SH-SY5Y (cell line): ENCODE measurements at regions not wholly inside any gene's neighbourhood (a gene's known extent, or its start where the extent isn't known, plus 50 kb on each side); places are given as distances from the start of the nearest gene placed in this dataset.

Experiments used
- GATA2 ChIP-seq: IDR thresholded peaks from 2 replicates; pipeline ENCODE4 v1.6.1; 2011; ENCODE audit warnings: mild to moderate bottlenecking, low read depth, low read length
- GATA3 ChIP-seq: IDR thresholded peaks from 2 replicates; pipeline ENCODE4 v1.6.1; 2011; ENCODE audit warnings: low read depth, mild to moderate bottlenecking, low read length, moderate library complexity

DNA sequence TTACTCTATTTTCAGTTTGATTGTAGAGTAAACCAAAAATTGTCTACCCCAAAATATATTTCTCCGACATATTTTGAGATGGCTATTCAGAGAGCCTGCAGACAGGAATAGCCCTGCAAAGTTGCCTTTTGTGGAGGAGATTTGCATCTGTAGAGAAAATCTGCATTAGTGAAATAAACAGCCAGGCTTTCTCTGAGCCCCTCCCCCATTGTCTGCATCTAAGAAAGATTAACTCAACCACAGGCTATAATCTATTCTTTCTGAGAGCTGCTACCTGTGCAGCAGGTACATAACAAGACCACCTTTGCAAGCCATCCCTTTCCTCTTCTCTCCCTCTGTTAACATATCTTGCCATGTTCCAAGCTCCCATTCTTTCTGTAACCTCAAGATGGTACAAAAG, 1034.2 kb downstream of the SORCS3 start:
- TF ChIP-seq GATA2 (no peak), GATA3 (no peak)

DNA sequence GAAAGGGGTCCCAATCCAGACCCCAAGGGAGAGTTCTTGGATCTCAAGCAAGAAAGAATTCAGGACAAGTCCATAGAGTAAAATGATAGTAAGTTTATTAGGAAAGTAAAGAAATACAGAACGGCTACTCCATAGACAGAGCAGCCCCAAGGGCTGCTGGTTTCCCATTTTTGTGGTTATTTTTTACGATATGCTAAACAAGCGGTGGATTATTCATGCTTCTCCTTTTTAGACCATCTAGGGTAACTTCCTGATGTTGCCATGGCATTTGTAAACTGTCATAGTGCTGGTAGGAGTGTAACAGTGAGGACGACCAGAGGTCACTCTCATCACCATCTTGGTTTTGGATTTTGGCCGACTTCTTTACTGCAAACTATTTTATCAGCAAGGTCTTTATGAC, 1033.4 kb downstream of the SORCS3 start:
- TF ChIP-seq GATA2 (no peak), GATA3 (no peak)

DNA sequence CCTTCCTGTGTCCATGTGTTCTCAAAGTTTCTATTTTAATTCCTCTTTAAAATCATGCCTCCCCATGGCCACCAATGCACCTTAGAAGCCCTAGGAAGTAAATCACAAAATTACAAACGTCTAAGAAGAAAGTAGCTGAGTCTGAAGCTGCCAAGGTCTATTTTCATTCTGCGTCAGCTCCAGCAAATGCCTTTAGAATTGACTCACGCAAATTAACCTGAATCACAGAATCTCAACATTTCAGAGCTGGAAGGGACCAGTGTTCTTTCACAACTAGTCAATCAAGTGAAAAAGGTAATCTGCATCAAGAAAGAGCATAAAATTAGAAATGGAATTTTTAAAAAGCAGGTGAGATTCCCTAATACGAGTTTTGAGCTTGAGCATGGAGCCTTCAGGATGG, 1017.6 kb downstream of the SORCS3 start:
- TF ChIP-seq GATA3 (no peak), GATA2 (no peak)

DNA sequence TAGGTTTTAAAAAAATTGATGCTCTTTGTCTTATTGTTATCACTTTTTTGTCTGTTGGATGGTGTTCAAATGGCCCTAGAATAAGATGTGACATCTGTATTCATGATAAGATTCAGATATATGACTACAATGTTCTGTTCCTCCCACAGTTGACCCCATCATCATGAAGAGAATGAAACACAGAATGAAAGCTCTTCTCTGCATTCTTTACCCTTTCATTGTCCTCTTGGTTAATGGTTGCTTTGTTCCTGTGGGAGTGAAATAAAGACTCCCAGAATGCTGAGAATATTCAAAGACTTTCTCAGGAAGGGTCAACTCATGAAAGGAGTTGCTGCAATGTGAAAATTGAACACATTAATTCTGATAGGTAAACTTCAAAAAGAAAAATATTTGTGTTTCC, 1015.8 kb downstream of the SORCS3 start:
- TF ChIP-seq GATA2, result no peak
- no peak for TF ChIP-seq GATA3

DNA sequence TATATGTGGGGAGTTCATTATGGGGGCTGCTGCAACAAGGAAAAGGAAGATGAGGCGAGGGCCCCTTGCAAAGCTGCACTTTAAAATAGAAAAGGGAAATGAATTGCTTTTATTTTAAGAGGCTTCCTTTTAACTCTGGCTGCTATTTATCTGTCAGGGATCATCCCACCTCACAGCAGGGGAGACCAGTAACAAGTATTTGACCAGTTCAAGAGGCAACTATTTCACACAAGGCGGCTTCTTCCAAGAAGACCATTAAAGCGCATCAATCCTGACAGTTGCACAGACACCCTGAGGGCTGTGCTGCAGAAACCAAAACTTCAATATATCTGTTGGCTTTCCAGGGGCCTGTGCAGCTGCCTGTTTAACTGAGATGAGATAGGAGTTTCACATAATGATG, 1009.2 kb downstream of the SORCS3 start:
- TF ChIP-seq GATA3, result no peak
- no peak for TF ChIP-seq GATA2

DNA sequence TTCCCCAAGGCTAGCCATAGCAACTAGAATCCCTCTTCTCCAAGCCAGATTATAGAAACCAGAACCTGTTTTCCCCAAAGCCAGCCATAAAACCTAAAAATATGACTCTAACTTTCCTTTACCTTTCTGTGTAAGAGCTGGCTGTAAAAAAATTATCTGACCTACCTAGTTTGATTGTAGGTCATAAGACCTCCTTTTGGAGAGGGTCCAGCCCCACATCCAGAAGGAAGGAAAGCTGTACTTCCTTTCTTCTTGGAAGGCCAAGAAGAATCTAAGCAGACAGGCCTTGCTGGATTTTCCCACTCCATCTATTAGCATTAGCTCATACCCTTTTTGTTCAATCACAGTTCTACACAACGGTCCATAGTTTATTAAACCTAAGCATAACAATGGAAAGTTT, 1006.3 kb downstream of the SORCS3 start:
- no peak for TF ChIP-seq GATA3
- no peak for TF ChIP-seq GATA2

DNA sequence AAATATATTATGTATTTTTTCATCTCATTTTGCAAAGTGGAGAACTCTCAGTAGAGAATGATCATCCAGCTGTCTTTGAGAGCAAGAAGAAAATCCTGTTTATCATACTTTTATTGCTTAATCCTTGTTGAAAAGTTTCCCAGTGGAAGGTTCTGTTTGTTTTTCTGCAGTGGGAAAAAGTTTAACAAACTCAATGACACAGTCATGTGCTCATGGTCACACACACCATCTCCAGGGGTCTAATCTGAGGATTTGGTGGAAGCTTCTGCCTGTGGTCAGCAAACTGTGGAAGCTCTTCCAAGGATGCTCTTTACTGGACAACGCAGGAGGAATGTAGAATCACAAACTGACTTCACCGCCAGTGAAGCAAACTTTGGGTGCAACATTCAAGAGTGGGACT, 1003.9 kb downstream of the SORCS3 start:
- TF ChIP-seq GATA3, result no peak
- TF ChIP-seq GATA2, result no peak

DNA sequence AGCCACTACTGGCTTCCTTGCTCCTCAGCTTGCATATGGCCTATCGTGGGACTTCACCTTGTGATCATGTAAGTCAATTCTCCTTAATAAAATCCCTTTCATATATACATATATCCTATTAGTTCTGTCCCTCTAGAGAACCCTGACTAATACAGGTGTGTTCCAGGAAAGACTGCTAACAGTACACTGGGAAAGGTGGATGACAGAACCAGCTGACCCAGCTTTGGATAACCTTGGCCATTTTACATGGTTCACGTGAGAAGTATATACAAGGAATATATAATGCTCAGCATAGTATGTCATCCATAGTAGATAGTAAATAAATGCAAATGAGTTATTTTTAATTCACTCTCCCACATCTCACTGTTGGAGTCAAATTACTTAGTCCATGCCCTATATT, 1003.5 kb downstream of the SORCS3 start:
- TF ChIP-seq GATA3 (no peak), GATA2 (no peak)

DNA sequence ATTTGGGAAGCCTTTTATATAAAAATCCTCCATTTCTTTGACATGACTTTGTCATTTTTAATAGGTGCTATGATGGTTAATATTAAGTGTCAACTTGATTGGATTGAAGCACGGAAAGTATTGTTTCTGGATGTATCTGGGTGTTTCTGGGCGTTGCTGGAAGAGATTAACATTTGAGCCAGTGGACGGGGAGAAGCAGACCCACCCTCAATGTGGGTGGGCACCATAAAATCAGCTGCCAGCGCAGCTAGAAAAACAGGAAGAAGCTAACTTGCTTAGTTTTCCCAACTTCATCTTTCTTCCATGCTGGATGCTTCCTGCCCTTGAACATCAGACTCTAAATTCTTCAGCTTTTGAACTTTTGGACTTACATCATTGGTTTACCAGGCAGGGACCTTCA, 1003.0 kb downstream of the SORCS3 start:
- TF ChIP-seq GATA2, result no peak
- no peak for TF ChIP-seq GATA3

DNA sequence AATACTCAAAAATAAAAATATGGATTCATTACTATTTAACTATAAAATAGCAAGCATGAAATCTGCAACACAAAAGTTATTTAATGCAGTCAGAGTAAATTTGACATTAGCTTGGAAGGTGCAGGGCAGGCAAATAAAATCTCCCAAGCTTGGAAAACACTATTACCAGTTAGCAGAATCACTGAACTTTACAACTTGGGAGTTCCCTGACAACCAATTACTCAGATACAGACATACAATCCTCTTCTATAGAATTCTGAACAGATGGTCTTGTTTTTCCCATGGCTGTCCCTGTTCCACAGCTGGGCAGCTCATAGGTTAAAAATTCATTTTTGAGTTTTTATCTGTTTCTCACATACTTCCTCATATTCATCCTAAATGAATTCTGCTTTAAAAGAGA, 1002.6 kb downstream of the SORCS3 start:
- no peak for TF ChIP-seq GATA3
- TF ChIP-seq GATA2, result no peak

DNA sequence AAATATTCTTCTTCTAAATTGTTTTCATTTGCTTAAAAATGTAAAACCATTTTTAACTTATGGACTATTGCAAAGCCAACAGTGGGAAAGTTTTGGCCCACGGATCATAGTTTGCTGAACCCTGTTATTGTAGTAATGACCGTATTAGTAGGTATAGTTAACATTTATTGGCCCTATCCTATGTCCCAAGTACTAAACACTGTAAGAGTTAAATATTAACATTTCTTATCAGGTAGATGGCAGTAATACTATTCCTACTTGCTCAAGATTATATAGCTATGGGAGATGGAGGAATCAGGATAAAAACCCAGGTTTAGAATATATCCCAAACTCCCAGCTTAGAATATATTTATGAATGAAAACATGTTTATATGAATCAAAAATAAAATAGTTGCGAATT, 993.2 kb downstream of the SORCS3 start:
- no peak for TF ChIP-seq GATA2
- TF ChIP-seq GATA3, result no peak

DNA sequence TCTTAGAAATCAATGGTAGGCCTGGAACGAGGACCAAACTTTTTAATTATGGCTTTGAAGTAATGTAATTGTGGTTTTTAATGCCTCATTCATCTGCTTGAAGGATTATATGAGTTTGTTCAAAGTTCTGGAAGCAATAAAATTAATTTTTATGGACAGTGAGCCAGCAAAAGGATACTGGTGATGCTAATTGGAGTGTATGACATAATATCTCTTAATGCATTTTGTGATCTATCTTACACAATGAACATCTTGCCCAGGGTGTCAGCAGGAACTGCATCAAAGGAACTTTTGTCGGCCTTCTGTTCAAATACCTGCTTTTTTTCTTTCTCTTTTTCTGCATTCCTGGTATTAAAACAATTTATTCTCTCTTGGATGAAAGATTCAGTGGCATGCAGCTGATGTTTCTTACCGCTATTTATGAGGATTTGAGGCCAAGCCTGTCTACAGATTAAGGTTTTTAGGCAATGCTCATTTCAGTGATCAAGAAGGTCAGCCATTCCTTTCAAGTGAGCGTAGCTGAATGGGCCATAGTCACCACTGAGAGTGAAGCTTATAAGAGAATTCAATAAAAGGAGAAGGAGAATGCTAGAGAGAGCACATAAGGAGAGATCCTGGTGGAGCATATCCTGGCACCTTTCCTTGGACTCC, 974.8 kb downstream of the SORCS3 start:
- no peak for TF ChIP-seq GATA2
- no peak for TF ChIP-seq GATA3

DNA sequence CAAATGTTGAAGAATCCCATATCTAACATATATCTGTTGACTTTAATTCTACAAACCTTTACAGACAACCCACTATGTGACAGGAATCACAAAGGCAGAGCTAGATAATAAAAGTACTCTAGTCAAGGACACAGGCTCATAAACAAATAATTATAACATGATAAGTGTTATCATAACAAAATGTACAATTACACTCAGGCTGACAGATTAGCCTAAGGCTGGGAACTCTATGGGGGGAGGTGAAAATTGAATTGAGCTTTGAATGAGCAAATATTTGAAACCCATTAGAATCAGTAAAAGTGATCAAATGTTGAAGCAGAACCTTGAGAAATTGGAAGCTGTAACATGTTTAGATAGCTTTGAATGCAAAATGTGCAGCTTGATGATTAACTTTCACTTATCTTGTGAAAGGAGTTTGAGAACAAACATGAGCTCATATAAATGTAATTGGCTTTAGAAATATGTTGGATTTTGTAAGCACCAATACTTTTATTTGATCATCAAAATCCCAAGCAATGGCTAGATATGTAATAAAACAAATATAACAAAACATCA, 970.2 kb downstream of the SORCS3 start:
- TF ChIP-seq GATA3 (no peak), GATA2 (no peak)

DNA sequence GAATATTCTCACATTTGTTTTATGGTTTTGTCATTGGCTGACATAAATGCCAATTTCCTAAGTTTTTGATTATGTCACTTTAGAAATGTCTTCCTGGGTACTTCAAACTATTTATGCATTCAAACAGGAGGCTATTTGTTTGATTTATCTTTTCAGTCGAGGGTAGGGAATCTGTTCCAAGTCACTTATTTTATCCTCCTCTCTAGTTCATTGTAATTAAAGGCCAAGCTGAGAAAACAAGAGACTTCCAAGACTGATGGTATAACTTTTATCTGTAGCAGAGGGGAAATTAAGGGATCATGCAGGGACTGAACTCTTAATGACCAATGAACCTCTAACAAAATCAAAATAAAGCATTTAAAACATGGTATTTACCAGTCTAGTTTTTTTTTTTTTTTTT, 968.4 kb downstream of the SORCS3 start:
- no peak for TF ChIP-seq GATA3
- TF ChIP-seq GATA2, result no peak

DNA sequence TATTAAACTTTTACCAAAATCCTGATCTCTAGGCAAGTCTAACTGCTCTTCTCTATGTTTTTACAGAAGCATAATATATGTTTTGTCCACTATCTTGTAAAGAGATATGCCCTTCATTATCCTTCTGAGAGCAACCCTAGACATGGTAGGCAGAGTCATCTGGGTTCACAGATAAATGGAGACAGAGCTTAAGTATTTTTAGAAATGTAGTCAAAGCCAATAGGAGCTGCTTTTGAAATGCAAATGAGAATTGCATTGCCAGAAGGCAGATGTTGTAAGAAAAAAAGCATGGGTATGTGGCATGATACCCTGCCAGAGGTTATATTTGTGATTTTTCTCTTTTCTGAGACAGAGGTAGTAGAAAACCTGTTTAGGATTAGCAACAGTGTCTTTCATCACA, 964.8 kb downstream of the SORCS3 start:
- no peak for TF ChIP-seq GATA2
- no peak for TF ChIP-seq GATA3

DNA sequence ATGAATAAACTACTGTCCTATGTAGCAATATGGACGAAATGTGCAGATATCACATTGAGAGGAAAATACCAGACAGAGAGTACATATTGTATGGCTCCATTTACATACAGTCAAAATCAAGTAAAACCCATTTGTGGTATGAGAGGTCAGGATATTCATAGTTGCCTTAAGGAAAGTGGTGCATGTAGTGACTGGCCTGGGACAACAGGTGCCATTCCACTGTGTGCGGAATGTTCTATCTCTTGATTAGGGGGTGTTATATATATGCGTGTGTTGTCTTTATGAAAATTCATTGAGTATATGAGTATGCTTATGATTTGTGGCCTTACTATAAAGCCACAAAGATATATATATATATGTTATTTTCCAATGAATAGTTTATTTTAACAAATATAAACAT, 964.0 kb downstream of the SORCS3 start:
- TF ChIP-seq GATA2 (no peak), GATA3 (no peak)

DNA sequence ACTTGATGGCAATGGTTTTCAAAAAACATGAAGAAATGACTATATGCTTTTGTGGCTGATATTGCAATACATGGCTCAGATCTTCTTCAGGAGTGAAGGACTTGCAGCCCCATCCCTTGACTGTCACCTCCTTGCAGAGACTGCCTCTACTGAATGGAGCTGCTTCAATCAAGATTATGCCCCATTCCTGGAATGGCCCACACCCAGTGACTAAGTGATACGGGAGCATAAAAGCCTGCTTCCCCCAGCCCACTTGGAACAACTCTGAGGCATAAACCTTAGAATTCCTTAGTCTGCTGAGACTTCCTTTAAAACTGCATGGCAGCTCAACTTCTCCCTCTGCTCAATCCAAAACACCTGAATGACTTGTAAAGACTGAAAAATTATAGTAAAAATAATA, 957.1 kb downstream of the SORCS3 start:
- TF ChIP-seq GATA3 (no peak), GATA2 (no peak)
